Calu3 (cell line): ENCODE measurements at regions not wholly inside any gene's neighbourhood (a gene's known extent, or its start where the extent isn't known, plus 50 kb on each side); places are given as distances from the start of the nearest gene placed in this dataset.
"Not testable (repeated sequence)": the region's sequence is repeated elsewhere in the genome, so short reads cannot be mapped to it uniquely, and the experiment has no call there.

ENCODE experiments used
- BruUV-seq: library from RNA; stranded (reverse); fragments of 400-500 nt; replicated peaks from 2 replicates; lab custom pipeline; 2021; lab: Mats Ljungman, UMichigan
- CTCF ChIA-PET: fragments of 300-600 bp; sonication (Branson Sonifier 250); formaldehyde crosslinking; loops from one replicate; lab custom pipeline; 2022; ENCODE audit warnings: antibody characterized with exemption; lab: Charles Lee
- DNase-seq: peaks from one replicate; pipeline ENCODE4 v3.0.0; 2022
- H3K27ac Mint-ChIP-seq: one replicate; pipeline ENCODE4 v1.8.0; 2022; ENCODE audit warnings: mixed read lengths; ENCODE audit not compliant: unreplicated experiment
- H3K27me3 Mint-ChIP-seq: one replicate; pipeline ENCODE4 v1.8.0; 2022; ENCODE audit warnings: mixed read lengths; ENCODE audit not compliant: unreplicated experiment
- H3K36me3 Mint-ChIP-seq: one replicate; pipeline ENCODE4 v1.8.0; 2022; ENCODE audit warnings: mild to moderate bottlenecking, moderate library complexity, mixed read lengths; ENCODE audit not compliant: insufficient read depth, unreplicated experiment
- H3K4me1 Mint-ChIP-seq: one replicate; pipeline ENCODE4 v1.8.0; 2022; ENCODE audit warnings: mild to moderate bottlenecking, low read depth, mixed read lengths; ENCODE audit not compliant: unreplicated experiment
- H3K4me3 Mint-ChIP-seq: one replicate; pipeline ENCODE4 v1.8.0; 2022; ENCODE audit warnings: mild to moderate bottlenecking, low read depth, moderate library complexity, mixed read lengths; ENCODE audit not compliant: unreplicated experiment
- H3K9me3 Mint-ChIP-seq: one replicate; pipeline ENCODE4 v1.8.0; 2022; ENCODE audit warnings: low read depth, mixed read lengths; ENCODE audit not compliant: unreplicated experiment
- intact Hi-C: fragments of 100-400 bp; cut with micrococcal nuclease; formaldehyde crosslinking; loops from one replicate; pipeline ENCODE4 v1.10.0; 2022; ENCODE audit not compliant: unreplicated experiment
- TF ChIP-seq, protein P1 (sequence below): fragments of 200-600 bp; IDR thresholded peaks from one replicate; pipeline ENCODE4 v1.8.0; 2022; ENCODE audit warnings: antibody characterized with exemption; ENCODE audit not compliant: unreplicated experiment

- H3K36me3 Mint-ChIP-seq, result no peaks in the 10 kb centered on the region
- H3K27ac Mint-ChIP-seq, result no peak overlapping the region
- intact Hi-C loops, result loop anchor here (10.0 kb wide), 1 partner anchor 377 kb away; no protein-coding TSS in a partner anchor
- no peaks in the 10 kb centered on the region for H3K4me1 Mint-ChIP-seq
- no peak for DNase-seq
- no peaks in the 10 kb centered on the region for H3K9me3 Mint-ChIP-seq
- no TSS peak for BruUV-seq
- CTCF ChIA-PET, result no interaction called here
- H3K27me3 Mint-ChIP-seq, result no peaks in the 10 kb centered on the region
- TF ChIP-seq, protein P1, sequence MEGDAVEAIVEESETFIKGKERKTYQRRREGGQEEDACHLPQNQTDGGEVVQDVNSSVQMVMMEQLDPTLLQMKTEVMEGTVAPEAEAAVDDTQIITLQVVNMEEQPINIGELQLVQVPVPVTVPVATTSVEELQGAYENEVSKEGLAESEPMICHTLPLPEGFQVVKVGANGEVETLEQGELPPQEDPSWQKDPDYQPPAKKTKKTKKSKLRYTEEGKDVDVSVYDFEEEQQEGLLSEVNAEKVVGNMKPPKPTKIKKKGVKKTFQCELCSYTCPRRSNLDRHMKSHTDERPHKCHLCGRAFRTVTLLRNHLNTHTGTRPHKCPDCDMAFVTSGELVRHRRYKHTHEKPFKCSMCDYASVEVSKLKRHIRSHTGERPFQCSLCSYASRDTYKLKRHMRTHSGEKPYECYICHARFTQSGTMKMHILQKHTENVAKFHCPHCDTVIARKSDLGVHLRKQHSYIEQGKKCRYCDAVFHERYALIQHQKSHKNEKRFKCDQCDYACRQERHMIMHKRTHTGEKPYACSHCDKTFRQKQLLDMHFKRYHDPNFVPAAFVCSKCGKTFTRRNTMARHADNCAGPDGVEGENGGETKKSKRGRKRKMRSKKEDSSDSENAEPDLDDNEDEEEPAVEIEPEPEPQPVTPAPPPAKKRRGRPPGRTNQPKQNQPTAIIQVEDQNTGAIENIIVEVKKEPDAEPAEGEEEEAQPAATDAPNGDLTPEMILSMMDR, result no peak
- no peak overlapping the region for H3K4me3 Mint-ChIP-seq
Measured at GRCh38 chr2:95721726-95722125, 129.9 kb downstream of the TRIM43 start.

DNA sequence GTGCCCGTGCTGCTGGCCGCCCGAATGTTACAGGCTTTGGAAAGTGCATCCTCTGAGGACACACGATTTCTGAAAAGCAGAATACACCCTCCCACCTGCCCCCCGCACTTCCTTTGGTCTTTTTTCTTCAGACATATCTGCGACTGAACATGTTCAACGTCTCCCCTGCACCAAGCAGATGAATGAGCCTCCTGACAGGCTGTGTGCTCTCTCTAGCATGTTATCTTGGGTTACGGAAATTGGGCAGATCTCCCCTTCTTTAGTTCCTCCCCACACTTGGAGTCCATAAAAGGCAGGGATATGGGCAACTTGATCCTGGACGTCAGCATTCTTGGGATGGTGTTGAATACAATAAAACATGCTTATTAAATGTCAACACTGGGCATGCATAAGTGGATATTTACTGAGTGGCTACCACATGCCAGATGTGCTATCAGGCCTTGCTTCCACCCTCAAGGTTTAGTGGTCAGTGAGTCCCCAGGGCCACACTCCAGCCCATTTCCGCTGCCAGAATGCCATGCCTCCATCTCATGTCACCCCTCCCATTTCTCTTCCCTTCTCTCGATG lies 130.4 kb downstream of the TRIM43 start:
- intact Hi-C loops, result loop anchor here (10.0 kb wide), 1 partner anchor 377 kb away; no protein-coding TSS in a partner anchor
- TF ChIP-seq, protein P1, result no peak
- H3K4me1 Mint-ChIP-seq, result no peaks in the 10 kb centered on the region
- H3K27me3 Mint-ChIP-seq, result no peaks in the 10 kb centered on the region
- CTCF ChIA-PET, result no interaction called here
- H3K9me3 Mint-ChIP-seq, result no peaks in the 10 kb centered on the region
- DNase-seq, result no peak
- no peak overlapping the region for H3K27ac Mint-ChIP-seq
- BruUV-seq, result no TSS peak
- no peaks in the 10 kb centered on the region for H3K36me3 Mint-ChIP-seq
- no peak overlapping the region for H3K4me3 Mint-ChIP-seq

DNA sequence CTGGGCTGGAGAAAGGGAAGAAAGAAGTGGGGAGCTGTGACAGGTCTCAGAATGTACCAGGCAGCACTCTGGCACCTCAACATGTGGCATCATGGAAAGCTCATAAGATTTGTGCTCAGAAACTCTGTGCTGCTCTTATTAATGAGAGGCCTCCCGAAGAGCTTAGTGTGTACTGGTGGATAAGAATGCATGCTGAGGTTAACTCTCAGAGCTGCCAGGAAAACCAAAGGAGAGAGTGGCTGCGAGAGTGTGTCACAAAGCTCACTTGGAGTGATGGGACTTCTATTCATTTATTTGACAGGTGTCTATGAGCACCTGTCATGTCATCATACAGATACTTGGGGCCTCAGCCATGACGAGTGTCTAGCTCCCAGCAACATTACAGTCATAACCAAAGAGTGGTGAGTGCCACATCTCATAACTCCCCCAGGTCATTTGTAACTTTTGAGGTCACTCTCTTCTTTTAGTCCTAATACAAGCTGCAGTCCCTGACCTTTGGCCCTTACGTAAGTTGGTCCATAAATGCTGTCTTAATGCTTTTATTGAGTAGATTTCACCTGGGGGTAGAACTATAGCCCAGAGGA lies 131.9 kb downstream of the TRIM43 start:
- not testable (repeated sequence) for H3K27me3 Mint-ChIP-seq, H3K4me3 Mint-ChIP-seq, DNase-seq, H3K27ac Mint-ChIP-seq, H3K36me3 Mint-ChIP-seq, H3K4me1 Mint-ChIP-seq, BruUV-seq, H3K9me3 Mint-ChIP-seq
- intact Hi-C loops, result loop anchor here (10.0 kb wide), 1 partner anchor 379 kb away; no protein-coding TSS in a partner anchor
- CTCF ChIA-PET, result interaction anchor here (0.6 kb wide), 1 partner anchor 308 kb away, joined by 3 read pairs; no protein-coding TSS in a partner anchor

DNA sequence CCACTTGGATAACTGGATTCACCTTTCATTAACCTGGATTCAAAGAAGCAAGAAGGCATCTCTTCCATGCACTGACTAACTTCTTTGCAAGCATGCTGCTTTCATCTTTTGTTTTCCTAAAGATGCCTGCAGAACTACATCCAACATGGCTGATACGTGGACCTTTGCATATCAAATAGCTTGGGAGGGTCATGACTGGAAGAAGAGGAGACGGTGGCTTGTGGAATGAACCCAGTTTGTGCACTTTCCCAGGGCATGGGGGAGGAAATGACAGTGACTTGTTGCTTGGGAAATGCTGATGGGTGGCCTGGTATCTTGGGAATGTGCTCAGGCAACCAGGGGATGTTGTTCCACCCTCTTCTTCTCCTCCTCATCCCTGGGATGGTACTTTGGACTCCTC lies 133.4 kb downstream of the TRIM43 start:
- H3K36me3 Mint-ChIP-seq, BruUV-seq, H3K4me1 Mint-ChIP-seq, CTCF ChIA-PET, H3K4me3 Mint-ChIP-seq, DNase-seq, H3K27ac Mint-ChIP-seq, H3K27me3 Mint-ChIP-seq, H3K9me3 Mint-ChIP-seq: not testable (repeated sequence)
- intact Hi-C loops, result loop anchor here (5.0 to 10.0 kb wide), 3 partner anchors 158 to 380 kb away; no protein-coding TSS in a partner anchor

DNA sequence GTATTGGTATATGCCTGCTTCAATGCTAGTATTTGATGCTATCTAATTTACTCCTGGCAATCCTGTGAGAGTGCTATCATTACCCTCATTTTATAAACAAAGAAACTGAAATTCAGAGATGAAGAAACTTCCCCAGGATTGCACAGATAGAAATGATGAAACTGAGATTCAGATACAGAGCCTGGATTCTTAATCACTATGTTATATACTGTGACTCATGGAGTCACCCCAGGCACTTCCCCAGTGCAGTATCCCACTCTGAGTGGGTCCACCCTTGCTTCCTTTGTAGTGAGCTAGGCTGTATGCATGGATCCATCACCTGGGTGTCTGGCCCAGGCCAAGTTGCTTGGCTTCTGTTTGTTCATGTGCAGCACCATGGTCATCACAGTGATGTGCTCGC lies 133.9 kb downstream of the TRIM43 start:
- H3K27ac Mint-ChIP-seq, H3K27me3 Mint-ChIP-seq, DNase-seq, H3K9me3 Mint-ChIP-seq, BruUV-seq, H3K36me3 Mint-ChIP-seq, CTCF ChIA-PET, H3K4me3 Mint-ChIP-seq, H3K4me1 Mint-ChIP-seq: not testable (repeated sequence)
- intact Hi-C loops, result loop anchor here (5.0 to 10.0 kb wide), 3 partner anchors 158 to 381 kb away; no protein-coding TSS in a partner anchor

DNA sequence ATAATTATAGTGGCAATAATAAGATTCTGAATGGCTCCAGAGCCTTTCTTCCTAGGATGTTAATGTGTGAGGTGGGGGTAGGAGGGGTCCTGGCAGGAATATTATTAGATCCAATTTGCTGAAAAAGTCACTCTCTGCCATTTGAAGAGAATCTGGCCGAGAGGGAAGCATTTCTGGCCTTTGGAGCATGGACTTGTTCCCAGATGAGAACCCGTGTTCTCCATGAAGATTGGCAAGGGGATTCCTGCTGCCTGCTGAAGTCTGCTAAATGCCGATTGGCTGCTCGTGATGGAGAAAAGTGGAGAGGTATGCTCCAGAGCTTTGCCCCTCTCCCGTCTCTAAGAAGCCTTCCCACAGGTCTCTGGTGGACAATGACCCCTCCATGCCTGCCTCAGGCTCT lies 135.6 kb downstream of the TRIM43 start:
- BruUV-seq, H3K27ac Mint-ChIP-seq, H3K4me1 Mint-ChIP-seq, DNase-seq, H3K9me3 Mint-ChIP-seq, H3K36me3 Mint-ChIP-seq, CTCF ChIA-PET, H3K4me3 Mint-ChIP-seq: not testable (repeated sequence)
- intact Hi-C loops, result loop anchor here (5.0 to 10.0 kb wide), 3 partner anchors 160 to 383 kb away; no protein-coding TSS in a partner anchor
- H3K27me3 Mint-ChIP-seq, result peaks cover 14% of the 10 kb centered on the region
